Astrocyte (in vitro differentiated cells and primary cell): ENCODE measurements at regions not wholly inside any gene's neighbourhood (a gene's known extent, or its start where the extent isn't known, plus 50 kb on each side); places are given as distances from the start of the nearest gene placed in this dataset.

Source experiments
- EZH2 ChIP-seq: IDR thresholded peaks from 2 replicates; pipeline ENCODE4 v1.6.1; 2012; ENCODE audit warnings: mild to moderate bottlenecking, low read length, inconsistent platforms; ENCODE audit not compliant: insufficient read depth
- TF ChIP-seq, protein P1 (sequence below): IDR thresholded peaks from 2 replicates; pipeline ENCODE4 v1.5.1; 2011; ENCODE audit warnings: low read depth, mild to moderate bottlenecking, inconsistent platforms, low read length, moderate library complexity; ENCODE audit not compliant: insufficient read depth

DNA sequence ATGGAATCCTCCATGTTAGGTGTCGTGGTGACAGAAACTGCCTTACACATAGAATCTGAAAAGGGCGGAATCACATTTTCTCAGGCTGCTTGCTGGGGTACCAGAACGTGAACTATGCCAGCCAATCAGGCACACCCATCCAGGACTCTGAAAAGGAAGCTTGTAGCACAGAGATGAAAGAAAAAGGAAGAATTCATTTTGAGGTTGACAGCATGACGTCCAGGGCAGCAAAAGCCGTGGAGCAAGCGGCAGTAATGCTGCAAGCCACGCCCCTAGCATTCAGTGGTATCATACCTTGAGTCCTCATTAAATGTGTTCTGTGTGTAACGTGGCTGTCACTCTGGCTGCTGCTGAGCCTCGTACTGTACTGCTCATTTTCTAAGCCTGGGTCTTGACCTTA, 304.0 kb downstream of the DYSF start:
- TF ChIP-seq, protein P1, sequence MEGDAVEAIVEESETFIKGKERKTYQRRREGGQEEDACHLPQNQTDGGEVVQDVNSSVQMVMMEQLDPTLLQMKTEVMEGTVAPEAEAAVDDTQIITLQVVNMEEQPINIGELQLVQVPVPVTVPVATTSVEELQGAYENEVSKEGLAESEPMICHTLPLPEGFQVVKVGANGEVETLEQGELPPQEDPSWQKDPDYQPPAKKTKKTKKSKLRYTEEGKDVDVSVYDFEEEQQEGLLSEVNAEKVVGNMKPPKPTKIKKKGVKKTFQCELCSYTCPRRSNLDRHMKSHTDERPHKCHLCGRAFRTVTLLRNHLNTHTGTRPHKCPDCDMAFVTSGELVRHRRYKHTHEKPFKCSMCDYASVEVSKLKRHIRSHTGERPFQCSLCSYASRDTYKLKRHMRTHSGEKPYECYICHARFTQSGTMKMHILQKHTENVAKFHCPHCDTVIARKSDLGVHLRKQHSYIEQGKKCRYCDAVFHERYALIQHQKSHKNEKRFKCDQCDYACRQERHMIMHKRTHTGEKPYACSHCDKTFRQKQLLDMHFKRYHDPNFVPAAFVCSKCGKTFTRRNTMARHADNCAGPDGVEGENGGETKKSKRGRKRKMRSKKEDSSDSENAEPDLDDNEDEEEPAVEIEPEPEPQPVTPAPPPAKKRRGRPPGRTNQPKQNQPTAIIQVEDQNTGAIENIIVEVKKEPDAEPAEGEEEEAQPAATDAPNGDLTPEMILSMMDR: no peak
- TF ChIP-seq EZH2: no peak
